Prostate gland (tissue), 2 donors: ENCODE measurements at regions not wholly inside any gene's neighbourhood (a gene's known extent, or its start where the extent isn't known, plus 50 kb on each side); places are given as distances from the start of the nearest gene placed in this dataset.

Experiments used
- DNase-seq: peaks from one replicate; pipeline ENCODE4 v3.0.0-alpha.2; 2019; ENCODE audit warnings: low spot score
- H3K27ac ChIP-seq, 2 donors: fragments of 200-600 bp; sonication (generic); 2 replicates each; pipeline ENCODE4 v1.5.1; 2017 to 2019
- H3K27me3 ChIP-seq: fragments of 200-600 bp; sonication (generic); replicated peaks from 2 replicates; pipeline ENCODE4 v1.5.1; 2019; ENCODE audit not compliant: insufficient read depth
- H3K36me3 ChIP-seq, 2 donors: fragments of 200-600 bp; sonication (generic); 1 replicate in 1 of 2; 2 replicates in 1 of 2; pipeline versions ENCODE4 v1.5.1 to v1.8.1; 2017 to 2019
- H3K4me1 ChIP-seq: fragments of 200-600 bp; sonication (generic); replicated peaks from 2 replicates; pipeline ENCODE4 v1.5.1; 2019
- H3K4me3 ChIP-seq, 2 donors: fragments of 200-600 bp; sonication (generic); 2 replicates each; pipeline ENCODE4 v1.5.1; 2017 to 2019
- H3K9me3 ChIP-seq: fragments of 200-600 bp; sonication (generic); 2 replicates; pipeline ENCODE4 v1.5.1; 2017
- CTCF ChIP-seq, 4 experiments: fragments of 200-600 bp in 2 of 4; fragments of 450-650 bp in 2 of 4; sonication (generic) in 2 of 4; IDR thresholded peaks; 1 replicate in 3 of 4; 2 replicates in 1 of 4; pipeline ENCODE4 v1.5.1; 2016 to 2019; ENCODE audit warnings: antibody characterized with exemption in 4 of 4, mild to moderate bottlenecking in 2 of 4, moderate library complexity in 2 of 4
- POLR2A ChIP-seq: fragments of 450-650 bp; IDR thresholded peaks from one replicate; pipeline ENCODE4 v1.6.1; 2016; ENCODE audit warnings: antibody characterized with exemption, mild to moderate bottlenecking
- POLR2AphosphoS5 ChIP-seq: sonication (generic); formaldehyde crosslinking; IDR thresholded peaks from one replicate; pipeline ENCODE4 v1.6.1; 2017; ENCODE audit warnings: antibody characterized with exemption
- WGBS: methylation state at CpG from one replicate; pipeline ENCODE4 v1.1.5; 2018; 5-methylcytosine and 5-hydroxymethylcytosine counted together
- intact Hi-C: fragments of 100-400 bp; cut with DNase I; formaldehyde crosslinking; loops from one replicate; pipeline ENCODE4 v1.14.2; 2022

- H3K9me3 ChIP-seq, result no peaks in the 10 kb centered on the region
- no peak overlapping the region for H3K27ac ChIP-seq
- TF ChIP-seq POLR2AphosphoS5 (no peak), POLR2A (no peak), CTCF (IDR thresholded peaks at IDR 0.05) (no peak)
- no peak overlapping the region for H3K4me3 ChIP-seq
- no peaks in the 10 kb centered on the region for H3K27me3 ChIP-seq
- no peaks in the 10 kb centered on the region for H3K4me1 ChIP-seq
- WGBS, result 80% methylated on average over 3 of the region's 3 CpGs
- intact Hi-C loops, result no loop called here
- no peak for DNase-seq
- no peaks in the 10 kb centered on the region for H3K36me3 ChIP-seq
These were observed 450.0 kb downstream of the NSUN3 start for GRCh38 chr3:94512876-94513275.

- H3K36me3 ChIP-seq, result no peaks in the 10 kb centered on the region
- intact Hi-C loops, result no loop called here
- WGBS, result 78% methylated on average over 2 of the region's 2 CpGs
- no peak for TF ChIP-seq POLR2AphosphoS5
- TF ChIP-seq CTCF (IDR thresholded peaks at IDR 0.05), result no peak
- no peak for TF ChIP-seq POLR2A
- no peaks in the 10 kb centered on the region for H3K27me3 ChIP-seq
- no peak for DNase-seq
- H3K4me1 ChIP-seq, result no peaks in the 10 kb centered on the region
- no peaks in the 10 kb centered on the region for H3K9me3 ChIP-seq
- no peak overlapping the region for H3K27ac ChIP-seq
- H3K4me3 ChIP-seq, result no peak overlapping the region
These were observed 450.7 kb downstream of the NSUN3 start for GRCh38 chr3:94513600-94513999.

GRCh38 chr3:94515983-94516382 is 453.1 kb downstream of the NSUN3 start:
- Histone ChIP-seq H3K27me3 (no peaks in the 10 kb centered on the region), H3K27ac (no peak overlapping the region), H3K4me1 (no peaks in the 10 kb centered on the region), H3K9me3 (no peaks in the 10 kb centered on the region), H3K4me3 (no peak overlapping the region), H3K36me3 (no peaks in the 10 kb centered on the region)
- WGBS, result 90% methylated on average over 2 of the region's 2 CpGs
- no peak for DNase-seq
- TF ChIP-seq POLR2AphosphoS5 (no peak), CTCF (IDR thresholded peaks at IDR 0.05) (no peak), POLR2A (no peak)
- intact Hi-C loops, result no loop called here

GRCh38 chr3:94520364-94520763 is 457.5 kb downstream of the NSUN3 start:
- intact Hi-C loops, result no loop called here
- H3K36me3 ChIP-seq, result no peaks in the 10 kb centered on the region
- H3K4me3 ChIP-seq, result no peak overlapping the region
- DNase-seq, result no peak
- no peaks in the 10 kb centered on the region for H3K9me3 ChIP-seq
- WGBS, result 86% methylated on average over 1 of the region's 1 CpG
- no peak for TF ChIP-seq POLR2A
- TF ChIP-seq CTCF (IDR thresholded peaks at IDR 0.05), result no peak
- no peak for TF ChIP-seq POLR2AphosphoS5
- no peaks in the 10 kb centered on the region for H3K27me3 ChIP-seq
- H3K4me1 ChIP-seq, result no peaks in the 10 kb centered on the region
- no peak overlapping the region for H3K27ac ChIP-seq

- Histone ChIP-seq H3K27me3 (no peaks in the 10 kb centered on the region), H3K4me3 (no peak overlapping the region), H3K27ac (no peak overlapping the region), H3K4me1 (no peaks in the 10 kb centered on the region), H3K9me3 (no peaks in the 10 kb centered on the region), H3K36me3 (no peaks in the 10 kb centered on the region)
- no peak for TF ChIP-seq POLR2AphosphoS5
- no peak for TF ChIP-seq POLR2A
- no peak for TF ChIP-seq CTCF (IDR thresholded peaks at IDR 0.05)
- intact Hi-C loops, result no loop called here
- DNase-seq, result no peak
These were observed 459.6 kb downstream of the NSUN3 start for GRCh38 chr3:94522488-94522887.
